Fibroblast of pulmonary artery (primary cell): ENCODE measurements at regions not wholly inside any gene's neighbourhood (a gene's known extent, or its start where the extent isn't known, plus 50 kb on each side); places are given as distances from the start of the nearest gene placed in this dataset.

Experiments
- DNase-seq: peaks from one replicate; pipeline ENCODE4 v3.0.0-alpha.2; 2010; ENCODE audit warnings: low read depth
- H3K4me3 ChIP-seq: replicated peaks from 2 replicates; pipeline ENCODE4 v1.5.1; 2011; ENCODE audit warnings: low read depth, mild to moderate bottlenecking, control low read depth, low read length, moderate library complexity
- CTCF ChIP-seq: IDR thresholded peaks from 2 replicates; pipeline ENCODE4 v1.5.1; 2011; ENCODE audit warnings: mild to moderate bottlenecking, control low read depth, low read length, inconsistent platforms; ENCODE audit errors: missing control alignments

- H3K4me3 ChIP-seq, result no peak overlapping the region
- no peak for DNase-seq
- TF ChIP-seq CTCF, result no peak
These were observed 258.8 kb upstream of the PDZRN3 start for GRCh38 chr3:73883497-73883896.

GRCh38 chr3:73874606-73875369 is 250.0 kb upstream of the PDZRN3 start:
- DNase-seq, result no peak
- no peak overlapping the region for H3K4me3 ChIP-seq
- TF ChIP-seq CTCF, result no peak

GRCh38 chr3:73874161-73874560 is 249.4 kb upstream of the PDZRN3 start:
- H3K4me3 ChIP-seq, result no peak overlapping the region
- TF ChIP-seq CTCF, result no peak
- DNase-seq, result no peak

- DNase-seq, result peak; percentile 57
- TF ChIP-seq CTCF, result peak; percentile 65
- H3K4me3 ChIP-seq, result no peak overlapping the region
These were observed 244.1 kb upstream of the PDZRN3 start for GRCh38 chr3:73868688-73869315.

- no peak for DNase-seq
- H3K4me3 ChIP-seq, result no peak overlapping the region
- no peak for TF ChIP-seq CTCF
These were observed 242.8 kb upstream of the PDZRN3 start for GRCh38 chr3:73867524-73867923.

GRCh38 chr3:73866846-73867245 is 242.1 kb upstream of the PDZRN3 start:
- DNase-seq, result no peak
- no peak overlapping the region for H3K4me3 ChIP-seq
- TF ChIP-seq CTCF, result no peak

- DNase-seq, result no peak
- no peak for TF ChIP-seq CTCF
- no peak overlapping the region for H3K4me3 ChIP-seq
These were observed 238.9 kb upstream of the PDZRN3 start for GRCh38 chr3:73863546-73864079.
